H1 (cell line): ENCODE measurements at regions not wholly inside any gene's neighbourhood (a gene's known extent, or its start where the extent isn't known, plus 50 kb on each side); places are given as distances from the start of the nearest gene placed in this dataset.

Source experiments
- CTCF ChIA-PET: fragments of 300-600 bp; sonication (Branson Sonifier 250); formaldehyde crosslinking; loops from one replicate; lab custom pipeline; 2021; ENCODE audit not compliant: partially characterized antibody; lab: Charles Lee
- POLR2A ChIA-PET: fragments of 300-600 bp; sonication (Branson Sonifier 250); formaldehyde crosslinking; loops from one replicate; lab custom pipeline; 2021; ENCODE audit warnings: inconsistent platforms; ENCODE audit not compliant: partially characterized antibody; lab: Charles Lee
- DNase-seq, 2 experiments: peaks; one replicate each; pipeline versions ENCODE4 v3.0.0 to v3.0.0-alpha.2; 2010 to 2022; ENCODE audit warnings: low spot score in 2 of 2, low read depth in 1 of 2, mixed read lengths in 1 of 2
- FAIRE-seq: peaks from 2 replicates; lab custom pipeline; 2011; peaks lifted over from hg19 to GRCh38; lab: Jason Lieb, UNC
- H2AFZ ChIP-seq: 2 replicates; pipeline ENCODE4 v1.8.1; 2012; ENCODE audit warnings: low read length, inconsistent platforms
- H2AK5ac ChIP-seq: 2 replicates; pipeline ENCODE4 v1.6.1; 2013; ENCODE audit warnings: low read depth, low read length
- H2BK120ac ChIP-seq: replicated peaks from 2 replicates; pipeline ENCODE3; 2013; ENCODE audit warnings: low read depth, low read length, inconsistent platforms
- H2BK12ac ChIP-seq: 2 replicates; pipeline ENCODE4 v1.6.1; 2013; ENCODE audit warnings: low read depth, low read length
- H2BK15ac ChIP-seq: 2 replicates; pipeline ENCODE4 v1.6.1; 2013; ENCODE audit warnings: low read length
- H2BK20ac ChIP-seq: 2 replicates; pipeline ENCODE4 v1.6.1; 2013; ENCODE audit warnings: low read length
- H2BK5ac ChIP-seq: 2 replicates; pipeline ENCODE4 v1.6.1; 2013; ENCODE audit warnings: low read depth, low read length
- H3K14ac ChIP-seq: 2 replicates; pipeline ENCODE4 v1.6.1; 2013; ENCODE audit warnings: inconsistent platforms; ENCODE audit not compliant: insufficient read length
- H3K18ac ChIP-seq: 2 replicates; pipeline ENCODE4 v1.6.1; 2013; ENCODE audit warnings: low read length; ENCODE audit errors: extremely low read depth
- H3K23ac ChIP-seq: 2 replicates; pipeline ENCODE4 v1.6.1; 2013; ENCODE audit warnings: inconsistent platforms; ENCODE audit not compliant: insufficient read length
- H3K23me2 ChIP-seq: 2 replicates; pipeline ENCODE4 v1.6.1; 2013; ENCODE audit warnings: low read depth, low read length
- H3K27ac ChIP-seq: 2 replicates; pipeline ENCODE4 v1.6.1; 2011; ENCODE audit warnings: low read depth, low read length, inconsistent platforms
- H3K27me3 ChIP-seq, 4 experiments: replicated peaks in 1 of 4; 1 replicate in 1 of 4; 2 replicates in 3 of 4; pipeline versions ENCODE4 v1.6.1 to v1.8.1; 2011 to 2013; ENCODE audit warnings: low read length in 3 of 4, mild to moderate bottlenecking in 3 of 4, inconsistent platforms in 2 of 4, mixed read lengths in 2 of 4, moderate library complexity in 1 of 4; ENCODE audit not compliant: control insufficient read depth in 3 of 4, insufficient read depth in 3 of 4; ENCODE audit errors: extremely low read depth in 1 of 4
- H3K36me3 ChIP-seq, 4 experiments: 2 replicates each; pipeline versions ENCODE4 v1.6.1 to v1.8.1; 2011 to 2013; ENCODE audit warnings: mild to moderate bottlenecking in 4 of 4, low read length in 3 of 4, moderate library complexity in 2 of 4, control low read depth in 1 of 4, inconsistent platforms in 1 of 4; ENCODE audit not compliant: insufficient read depth in 4 of 4, control insufficient read depth in 2 of 4
- H3K4ac ChIP-seq: replicated peaks from 2 replicates; pipeline ENCODE3; 2013; ENCODE audit warnings: low read length, low read depth, mixed read lengths, inconsistent platforms; ENCODE audit not compliant: insufficient read length
- H3K4me1 ChIP-seq, 4 experiments: replicated peaks in 1 of 4; 1 replicate in 1 of 4; 2 replicates in 3 of 4; pipeline versions ENCODE4 v1.6.1 to v1.8.1; 2011 to 2013; ENCODE audit warnings: low read length in 3 of 4, inconsistent platforms in 2 of 4, mixed read lengths in 1 of 4; ENCODE audit not compliant: insufficient read depth in 4 of 4, control insufficient read depth in 3 of 4
- H3K4me2 ChIP-seq, 2 experiments: 2 replicates each; pipeline versions ENCODE4 v1.6.1 to v1.8.1; 2011 to 2013; ENCODE audit warnings: low read depth in 2 of 2, low read length in 2 of 2, control low read depth in 1 of 2, inconsistent platforms in 1 of 2, mild to moderate bottlenecking in 1 of 2; ENCODE audit not compliant: insufficient read depth in 1 of 2
- H3K4me3 ChIP-seq, 4 experiments: fragments of 200-600, 300-600 bp in 1 of 4; sonication (generic), shearing (Covaris generic), sonication (Bioruptor Twin) in 1 of 4; 2 replicates each; pipeline versions ENCODE4 v1.5.1 to v1.8.1; 2011 to 2016; ENCODE audit warnings: low read length in 4 of 4, low read depth in 3 of 4, control low read depth in 2 of 4, inconsistent platforms in 2 of 4, mild to moderate bottlenecking in 2 of 4, mixed read lengths in 1 of 4, moderate library complexity in 1 of 4; ENCODE audit not compliant: insufficient read depth in 2 of 4; ENCODE audit errors: extremely low read depth in 1 of 4
- H3K56ac ChIP-seq: replicated peaks from 2 replicates; pipeline ENCODE3; 2013; ENCODE audit warnings: low read depth, mild to moderate bottlenecking, mixed read lengths, low read length, inconsistent platforms; ENCODE audit not compliant: insufficient read length
- H3K79me1 ChIP-seq: 2 replicates; pipeline ENCODE4 v1.6.1; 2013; ENCODE audit warnings: low read depth, low read length, control low read depth
- H3K79me2 ChIP-seq, 2 experiments: 2 replicates each; pipeline versions ENCODE4 v1.6.1 to v1.8.1; 2012 to 2013; ENCODE audit warnings: low read length in 2 of 2, mild to moderate bottlenecking in 2 of 2, inconsistent platforms in 1 of 2; ENCODE audit not compliant: insufficient read depth in 2 of 2, control insufficient read depth in 1 of 2
- H3K9ac ChIP-seq, 4 experiments: replicated peaks in 1 of 4; 1 replicate in 1 of 4; 2 replicates in 3 of 4; pipeline versions ENCODE4 v1.6.1 to v1.8.1; 2011 to 2013; ENCODE audit warnings: low read depth in 3 of 4, low read length in 3 of 4, control low read depth in 2 of 4, mild to moderate bottlenecking in 2 of 4, moderate library complexity in 2 of 4, inconsistent platforms in 1 of 4; ENCODE audit errors: extremely low read depth in 1 of 4
- H3K9me3 ChIP-seq, 2 experiments: 2 replicates each; pipeline versions ENCODE4 v1.6.1 to v1.8.1; 2012 to 2013; ENCODE audit warnings: mild to moderate bottlenecking in 2 of 2, moderate library complexity in 2 of 2, control low read depth in 1 of 2, inconsistent platforms in 1 of 2, low read depth in 1 of 2, low read length in 1 of 2, mixed read lengths in 1 of 2; ENCODE audit not compliant: insufficient read depth in 2 of 2
- H4K20me1 ChIP-seq, 2 experiments: replicated peaks in 1 of 2; 2 replicates each; pipeline versions ENCODE3 to v1.8.1; 2011 to 2013; ENCODE audit warnings: inconsistent platforms in 2 of 2, low read length in 2 of 2, mild to moderate bottlenecking in 1 of 2; ENCODE audit not compliant: insufficient read depth in 2 of 2, control insufficient read depth in 1 of 2
- H4K5ac ChIP-seq: 2 replicates; pipeline ENCODE4 v1.6.1; 2013; ENCODE audit warnings: low read length, low read depth, mixed read lengths, inconsistent platforms; ENCODE audit not compliant: insufficient read length
- H4K8ac ChIP-seq: 2 replicates; pipeline ENCODE4 v1.8.0; 2013; ENCODE audit warnings: mild to moderate bottlenecking, moderate library complexity, low read length, inconsistent platforms; ENCODE audit not compliant: insufficient read depth; ENCODE audit errors: extremely low read depth
- H4K91ac ChIP-seq: replicated peaks from 2 replicates; pipeline ENCODE3; 2013; ENCODE audit warnings: low read length, mixed read lengths, inconsistent platforms; ENCODE audit not compliant: insufficient read length
- CTBP2 ChIP-seq: IDR thresholded peaks from 2 replicates; pipeline ENCODE4 v1.7.0; 2011; ENCODE audit warnings: borderline replicate concordance, mild to moderate bottlenecking, moderate library complexity, mixed read lengths, low read length; ENCODE audit not compliant: insufficient read depth, insufficient read length
- RNF2 ChIP-seq: fragments of 200-900, 300-1000 bp; sonication (generic); IDR thresholded peaks from 2 replicates; pipeline ENCODE4 v1.7.1; 2016; ENCODE audit warnings: borderline replicate concordance, low read depth, mild to moderate bottlenecking, antibody characterized with exemption, low read length; ENCODE audit not compliant: poor library complexity, severe bottlenecking; ENCODE audit errors: missing control alignments
- SAP30 ChIP-seq: fragments of 300-600 bp; sonication (generic); IDR thresholded peaks from 2 replicates; pipeline ENCODE4 v1.7.1; 2012; ENCODE audit warnings: low read length, moderate library complexity, mild to moderate bottlenecking, inconsistent platforms; ENCODE audit not compliant: insufficient read depth, insufficient replicate concordance
- WGBS, 2 experiments: shearing (Covaris generic) in 1 of 2; methylation state at CpG; one replicate each; pipeline versions ENCODE4 v1.1.6 to v1.1.7; 2013 to 2015; ENCODE audit warnings: low lambda C conversion rate in 2 of 2, mixed read lengths in 2 of 2, inconsistent platforms in 1 of 2, low coverage in 1 of 2, missing lambda C conversion rate in 1 of 2; ENCODE audit not compliant: insufficient replicate concordance in 2 of 2, insufficient coverage in 1 of 2, insufficient read length in 1 of 2; ENCODE audit errors: extremely low coverage in 1 of 2, missing lambda C conversion rate in 1 of 2; 5-methylcytosine and 5-hydroxymethylcytosine counted together
- TF ChIP-seq, protein P1 (sequence below), 3 experiments: IDR thresholded peaks; 1 replicate in 2 of 3; 2 replicates in 1 of 3; pipeline versions ENCODE4 v1.5.1 to v1.6.1; 2011; ENCODE audit warnings: low read length in 3 of 3, mild to moderate bottlenecking in 3 of 3, inconsistent platforms in 2 of 3, low read depth in 1 of 3, moderate library complexity in 1 of 3; ENCODE audit not compliant: insufficient read depth in 1 of 3; ENCODE audit errors: control extremely low read depth in 1 of 3

DNA sequence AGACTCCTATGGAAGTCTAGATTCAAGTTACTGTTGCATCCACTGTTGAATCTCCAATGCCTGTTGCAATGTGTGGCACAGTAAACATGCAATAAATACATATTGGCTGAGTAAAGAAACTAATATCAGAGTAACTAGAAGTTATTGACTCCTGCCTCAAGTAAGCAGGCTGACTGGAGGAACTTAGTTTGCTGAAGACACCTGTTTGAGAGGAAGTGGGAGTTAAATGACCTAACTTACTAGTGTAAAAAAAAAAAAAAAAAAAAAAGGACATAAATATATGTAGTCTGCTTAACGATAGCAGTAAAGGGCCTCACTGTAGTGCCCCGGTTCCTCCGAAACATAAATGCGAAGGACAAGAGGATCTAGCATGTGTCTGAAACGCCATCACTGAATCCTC is 249.8 kb upstream of the PRDM1 start:
- ChIA-PET POLR2A (no interaction called here), CTCF (interaction anchor here (0.7 to 4.5 kb wide), 13 partner anchors 10 to 350 kb away, joined by 3 to 18 read pairs (median 4); no protein-coding TSS in a partner anchor)
- FAIRE-seq (no peak), DNase-seq (no peak)
- no peak overlapping the region for H3K56ac ChIP-seq
- no peaks in the 10 kb centered on the region for H3K36me3 ChIP-seq
- H3K4ac ChIP-seq = no peak overlapping the region
- 93% methylated on average over 5 of the region's 5 CpGs; no CpG with 5 or more reads in 1 of the 2 experiments for WGBS, 2 experiments
- H2BK120ac ChIP-seq = no peak overlapping the region
- H2AK5ac ChIP-seq = no peak overlapping the region
- H4K5ac ChIP-seq = no peak overlapping the region
- no peak overlapping the region for H3K9ac ChIP-seq
- no peaks in the 10 kb centered on the region for H3K9me3 ChIP-seq
- H2BK12ac ChIP-seq = no peak overlapping the region
- no peak overlapping the region for H3K27ac ChIP-seq
- H3K79me1 ChIP-seq = no peaks in the 10 kb centered on the region
- no peak overlapping the region for H4K91ac ChIP-seq
- no peak overlapping the region for H3K23ac ChIP-seq
- no peaks in the 10 kb centered on the region for H3K27me3 ChIP-seq
- H2BK15ac ChIP-seq = no peak overlapping the region
- H4K8ac ChIP-seq = no peak overlapping the region
- no peaks in the 10 kb centered on the region for H3K79me2 ChIP-seq
- no peak overlapping the region for H2AFZ ChIP-seq
- no peaks in the 10 kb centered on the region for H3K4me1 ChIP-seq
- no peak overlapping the region for H3K14ac ChIP-seq
- no peak overlapping the region for H3K4me2 ChIP-seq
- no peaks in the 10 kb centered on the region for H4K20me1 ChIP-seq
- no peak overlapping the region for H2BK5ac ChIP-seq
- no peak for TF ChIP-seq CTBP2
- TF ChIP-seq, protein P1, sequence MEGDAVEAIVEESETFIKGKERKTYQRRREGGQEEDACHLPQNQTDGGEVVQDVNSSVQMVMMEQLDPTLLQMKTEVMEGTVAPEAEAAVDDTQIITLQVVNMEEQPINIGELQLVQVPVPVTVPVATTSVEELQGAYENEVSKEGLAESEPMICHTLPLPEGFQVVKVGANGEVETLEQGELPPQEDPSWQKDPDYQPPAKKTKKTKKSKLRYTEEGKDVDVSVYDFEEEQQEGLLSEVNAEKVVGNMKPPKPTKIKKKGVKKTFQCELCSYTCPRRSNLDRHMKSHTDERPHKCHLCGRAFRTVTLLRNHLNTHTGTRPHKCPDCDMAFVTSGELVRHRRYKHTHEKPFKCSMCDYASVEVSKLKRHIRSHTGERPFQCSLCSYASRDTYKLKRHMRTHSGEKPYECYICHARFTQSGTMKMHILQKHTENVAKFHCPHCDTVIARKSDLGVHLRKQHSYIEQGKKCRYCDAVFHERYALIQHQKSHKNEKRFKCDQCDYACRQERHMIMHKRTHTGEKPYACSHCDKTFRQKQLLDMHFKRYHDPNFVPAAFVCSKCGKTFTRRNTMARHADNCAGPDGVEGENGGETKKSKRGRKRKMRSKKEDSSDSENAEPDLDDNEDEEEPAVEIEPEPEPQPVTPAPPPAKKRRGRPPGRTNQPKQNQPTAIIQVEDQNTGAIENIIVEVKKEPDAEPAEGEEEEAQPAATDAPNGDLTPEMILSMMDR (IDR thresholded peaks at IDR 0.05; ENCODE audit: control extremely low read depth in 1 of 3, insufficient read depth in 1 of 3, low read depth in 1 of 3, low read length in 3 of 3) = no peak
- no peak for TF ChIP-seq SAP30
- no peak for TF ChIP-seq RNF2
- H3K4me3 ChIP-seq = no peak overlapping the region
- no peak overlapping the region for H2BK20ac ChIP-seq
- H3K18ac ChIP-seq = no peak overlapping the region
- H3K23me2 ChIP-seq = no peaks in the 10 kb centered on the region; the same call in 1 of the 2 replicates
